ENCODE measurements at regions not wholly inside any gene's neighbourhood (a gene's known extent, or its start where the extent isn't known, plus 50 kb on each side); places are given as distances from the start of the nearest gene placed in this dataset.

GRCh38 chr2:37587817-37588216 is 83.6 kb downstream of the CDC42EP3 start:
- no peak overlapping the region for H3K14ac ChIP-seq (ENCODE audit: insufficient read length)
- no peak overlapping the region for H2BK12ac ChIP-seq (ENCODE audit: low read depth, low read length)
- POLR2A ChIA-PET (ENCODE audit: partially characterized antibody), result no interaction called here
- H3K4me2 ChIP-seq (ENCODE audit: insufficient read depth in 1 of 2, low read depth in 2 of 2, low read length in 2 of 2), result no peak overlapping the region
- H3K79me1 ChIP-seq (ENCODE audit: low read depth, low read length), result no peaks in the 10 kb centered on the region
- H4K20me1 ChIP-seq (replicated peaks in 1 of 2; ENCODE audit: control insufficient read depth in 1 of 2, insufficient read depth in 2 of 2, low read length in 2 of 2), result no peaks in the 10 kb centered on the region
- H3K23me2 ChIP-seq (ENCODE audit: low read depth, low read length), result no peaks in the 10 kb centered on the region; the same call in 1 of the 2 replicates
- DNase-seq (ENCODE audit: low read depth in 1 of 2, low spot score in 2 of 2) (no peak), FAIRE-seq (no peak)
- no peak overlapping the region for H3K9ac ChIP-seq (replicated peaks in 1 of 4; ENCODE audit: extremely low read depth in 1 of 4, low read depth in 3 of 4, low read length in 3 of 4)
- no peak overlapping the region for H3K18ac ChIP-seq (ENCODE audit: extremely low read depth, low read length)
- no peak overlapping the region for H3K56ac ChIP-seq (replicated peaks; ENCODE audit: insufficient read length, low read depth, low read length)
- H3K27ac ChIP-seq (ENCODE audit: low read depth, low read length), result no peak overlapping the region
- H2BK5ac ChIP-seq (ENCODE audit: low read depth, low read length), result no peak overlapping the region
- no peak overlapping the region for H4K91ac ChIP-seq (replicated peaks; ENCODE audit: insufficient read length, low read length)
- no peak overlapping the region for H4K8ac ChIP-seq (ENCODE audit: extremely low read depth, insufficient read depth, low read length)
- H3K4ac ChIP-seq (replicated peaks; ENCODE audit: insufficient read length, low read depth, low read length), result no peak overlapping the region
- no peak overlapping the region for H2AFZ ChIP-seq (ENCODE audit: low read length)
- H3K27me3 ChIP-seq (replicated peaks in 1 of 4; ENCODE audit: control insufficient read depth in 3 of 4, extremely low read depth in 1 of 4, insufficient read depth in 3 of 4, low read length in 3 of 4), result no peaks in the 10 kb centered on the region
- H2BK20ac ChIP-seq (ENCODE audit: low read length), result no peak overlapping the region
- H2BK15ac ChIP-seq (ENCODE audit: low read length), result no peak overlapping the region
- peaks cover 0 to 19% (median 5%) of the 10 kb centered on the region in 4 experiments; a peak in 6 of 7 replicates for H3K4me1 ChIP-seq (replicated peaks in 1 of 4; ENCODE audit: control insufficient read depth in 3 of 4, insufficient read depth in 4 of 4, low read length in 3 of 4)
- TF ChIP-seq CEBPB (IDR thresholded peaks at IDR 0.05; ENCODE audit: low read depth, low read length) (no peak), KDM5A (IDR thresholded peaks at IDR 0.05; ENCODE audit: low read length) (no peak)
- H4K5ac ChIP-seq (ENCODE audit: insufficient read length, low read depth, low read length), result no peak overlapping the region
- WGBS, 2 experiments (ENCODE audit: extremely low coverage in 1 of 2, insufficient coverage in 1 of 2, insufficient read length in 1 of 2, insufficient replicate concordance in 2 of 2, low coverage in 1 of 2, low lambda C conversion rate in 2 of 2, missing lambda C conversion rate in 1 of 2), result 98% methylated on average over 2 of the region's 2 CpGs; no CpG with 5 or more reads in 1 of the 2 experiments
- no peak overlapping the region for H3K4me3 ChIP-seq (ENCODE audit: extremely low read depth in 1 of 4, insufficient read depth in 2 of 4, low read depth in 3 of 4, low read length in 4 of 4)
- no peaks in the 10 kb centered on the region for H3K36me3 ChIP-seq (ENCODE audit: control insufficient read depth in 2 of 4, insufficient read depth in 4 of 4, low read length in 3 of 4)
- H3K9me3 ChIP-seq (ENCODE audit: insufficient read depth in 2 of 2, low read depth in 1 of 2, low read length in 1 of 2), result no peaks in the 10 kb centered on the region
- H2BK120ac ChIP-seq (replicated peaks; ENCODE audit: low read depth, low read length), result no peak overlapping the region
- H3K79me2 ChIP-seq (ENCODE audit: control insufficient read depth in 1 of 2, insufficient read depth in 2 of 2, low read length in 2 of 2), result no peaks in the 10 kb centered on the region
- CTCF ChIA-PET (ENCODE audit: partially characterized antibody), result interaction anchor here (0.6 kb wide), 1 partner anchor 258 kb away, joined by 3 read pairs; no protein-coding TSS in a partner anchor
- H3K23ac ChIP-seq (ENCODE audit: insufficient read length), result no peak overlapping the region
- no peak overlapping the region for H2AK5ac ChIP-seq (ENCODE audit: low read depth, low read length)

All from H1 (cell line).